H9 (cell line): ENCODE measurements at regions not wholly inside any gene's neighbourhood (a gene's known extent, or its start where the extent isn't known, plus 50 kb on each side); places are given as distances from the start of the nearest gene placed in this dataset.

Experiments used
- DNase-seq: peaks from one replicate; pipeline ENCODE4 v3.0.0-alpha.2; 2017
- H2AFZ ChIP-seq: one replicate; pipeline ENCODE4 v1.6.1; 2013; ENCODE audit warnings: mild to moderate bottlenecking, low read length, control low read depth, moderate library complexity
- H2AK5ac ChIP-seq: 2 replicates; pipeline ENCODE4 v1.6.1; 2013; ENCODE audit warnings: low read length, control low read depth, mixed read lengths; ENCODE audit not compliant: insufficient read length
- H2BK120ac ChIP-seq: one replicate; pipeline ENCODE4 v1.6.1; 2013; ENCODE audit warnings: low read depth, mild to moderate bottlenecking, low read length, control low read depth, inconsistent platforms; ENCODE audit not compliant: poor library complexity, severe bottlenecking
- H2BK12ac ChIP-seq: 2 replicates; pipeline ENCODE4 v1.6.1; 2013; ENCODE audit warnings: low read length, control low read depth, mixed read lengths, low read depth; ENCODE audit not compliant: insufficient read length
- H2BK15ac ChIP-seq: 2 replicates; pipeline ENCODE4 v1.6.1; 2013; ENCODE audit warnings: low read depth, low read length, control low read depth
- H2BK20ac ChIP-seq: one replicate; pipeline ENCODE4 v1.6.1; 2013; ENCODE audit warnings: low read depth, mild to moderate bottlenecking, low read length, control low read depth, inconsistent platforms; ENCODE audit not compliant: poor library complexity, severe bottlenecking
- H2BK5ac ChIP-seq: 2 replicates; pipeline ENCODE4 v1.6.1; 2013; ENCODE audit warnings: low read length, control low read depth, mixed read lengths; ENCODE audit not compliant: insufficient read length
- H3K14ac ChIP-seq: 2 replicates; pipeline ENCODE4 v1.6.1; 2013; ENCODE audit warnings: low read length, control low read depth; ENCODE audit not compliant: insufficient read depth
- H3K18ac ChIP-seq: 2 replicates; pipeline ENCODE4 v1.6.1; 2013; ENCODE audit warnings: low read depth, mild to moderate bottlenecking, mixed read lengths, low read length, control low read depth; ENCODE audit not compliant: insufficient read length
- H3K23ac ChIP-seq: 2 replicates; pipeline ENCODE4 v1.6.1; 2013; ENCODE audit warnings: low read length, control low read depth, mixed read lengths, low read depth; ENCODE audit not compliant: insufficient read length
- H3K23me2 ChIP-seq: 2 replicates; pipeline ENCODE4 v1.6.1; 2013; ENCODE audit warnings: low read depth, mild to moderate bottlenecking, mixed read lengths, low read length, control low read depth; ENCODE audit not compliant: insufficient read length, poor library complexity, severe bottlenecking
- H3K27ac ChIP-seq: 2 replicates; pipeline ENCODE4 v1.5.1; 2013; ENCODE audit warnings: low read length, control low read depth, mixed read lengths, low read depth; ENCODE audit not compliant: insufficient read length
- H3K27me3 ChIP-seq: 2 replicates; pipeline ENCODE4 v1.6.1; 2013; ENCODE audit warnings: low read length, control low read depth, inconsistent platforms; ENCODE audit not compliant: insufficient read depth
- H3K4ac ChIP-seq: 2 replicates; pipeline ENCODE4 v1.6.1; 2013; ENCODE audit warnings: low read depth, mild to moderate bottlenecking, control low read depth, inconsistent platforms, low read length, moderate library complexity
- H3K4me1 ChIP-seq: 2 replicates; pipeline ENCODE4 v1.6.1; 2013; ENCODE audit warnings: low read length, control low read depth, inconsistent platforms; ENCODE audit not compliant: insufficient read depth
- H3K4me2 ChIP-seq: 2 replicates; pipeline ENCODE4 v1.6.1; 2013; ENCODE audit warnings: low read length, control low read depth, mixed read lengths; ENCODE audit not compliant: insufficient read length, insufficient read depth
- H3K56ac ChIP-seq: 2 replicates; pipeline ENCODE4 v1.6.1; 2013; ENCODE audit warnings: low read depth, mild to moderate bottlenecking, mixed read lengths, low read length, control low read depth; ENCODE audit not compliant: insufficient read length
- H3K79me1 ChIP-seq: 2 replicates; pipeline ENCODE4 v1.6.1; 2013; ENCODE audit warnings: low read depth, mild to moderate bottlenecking, moderate library complexity, low read length, control low read depth, inconsistent platforms; ENCODE audit not compliant: insufficient read depth, poor library complexity, severe bottlenecking
- H3K79me2 ChIP-seq: 2 replicates; pipeline ENCODE4 v1.6.1; 2013; ENCODE audit warnings: low read length, control low read depth, inconsistent platforms; ENCODE audit not compliant: insufficient read depth
- H3K9ac ChIP-seq: 2 replicates; pipeline ENCODE4 v1.6.1; 2013; ENCODE audit warnings: low read length, control low read depth, mixed read lengths; ENCODE audit not compliant: insufficient read length; ENCODE audit errors: extremely low read depth
- H3K9me3 ChIP-seq: one replicate; pipeline ENCODE4 v1.6.1; 2013; ENCODE audit warnings: low read depth, low read length, inconsistent platforms; ENCODE audit not compliant: control insufficient read depth
- H3T11ph ChIP-seq: one replicate; pipeline ENCODE4 v1.6.1; 2013; ENCODE audit warnings: mild to moderate bottlenecking, low read length, control low read depth, inconsistent platforms
- H4K20me1 ChIP-seq: one replicate; pipeline ENCODE4 v1.6.1; 2013; ENCODE audit not compliant: control insufficient read depth, insufficient read length, insufficient read depth
- H4K5ac ChIP-seq: 2 replicates; pipeline ENCODE4 v1.6.1; 2013; ENCODE audit warnings: low read depth, mild to moderate bottlenecking, mixed read lengths, low read length, control low read depth; ENCODE audit not compliant: insufficient read length
- H4K8ac ChIP-seq: replicated peaks from 2 replicates; pipeline ENCODE4 v1.6.1; 2013; ENCODE audit warnings: low read length, control low read depth, mixed read lengths, low read depth; ENCODE audit not compliant: insufficient read length
- H4K91ac ChIP-seq: 2 replicates; pipeline ENCODE4 v1.6.1; 2013; ENCODE audit warnings: low read depth, mild to moderate bottlenecking, moderate library complexity, mixed read lengths, low read length, control low read depth; ENCODE audit not compliant: insufficient read length
- H3K27ac Mint-ChIP-seq, 3 experiments: 2 replicates in 2 of 3; 3 replicates in 1 of 3; pipeline ENCODE4 v1.8.0; 2020 to 2021; ENCODE audit warnings: mixed read lengths in 3 of 3, mild to moderate bottlenecking in 1 of 3, moderate library complexity in 1 of 3
- H3K27me3 Mint-ChIP-seq: 2 replicates; pipeline ENCODE4 v1.8.0; 2021; ENCODE audit warnings: low read depth, mild to moderate bottlenecking, moderate library complexity, mixed read lengths
- H3K36me3 Mint-ChIP-seq, 3 experiments: 2 replicates in 2 of 3; 3 replicates in 1 of 3; pipeline ENCODE4 v1.8.0; 2020 to 2021; ENCODE audit warnings: low read depth in 3 of 3, mixed read lengths in 3 of 3; ENCODE audit not compliant: insufficient read depth in 1 of 3
- H3K4me1 Mint-ChIP-seq, 2 experiments: 2 replicates each; pipeline ENCODE4 v1.8.0; 2020; ENCODE audit warnings: mixed read lengths in 2 of 2
- H3K4me3 Mint-ChIP-seq, 2 experiments: 2 replicates in 1 of 2; 3 replicates in 1 of 2; pipeline ENCODE4 v1.8.0; 2020 to 2021; ENCODE audit warnings: mild to moderate bottlenecking in 2 of 2, mixed read lengths in 2 of 2, moderate library complexity in 1 of 2
- H3K9me3 Mint-ChIP-seq, 2 experiments: 2 replicates in 1 of 2; 3 replicates in 1 of 2; pipeline ENCODE4 v1.8.0; 2020; ENCODE audit warnings: mild to moderate bottlenecking in 2 of 2, mixed read lengths in 2 of 2, moderate library complexity in 1 of 2
- WGBS: extraction: QIAGEN DNeasy Blood & Tissue Kit; methylation state at CpG from one replicate; pipeline ENCODE4 v1.1.7; 2013; ENCODE audit warnings: missing lambda C conversion rate, low lambda C conversion rate, mixed read lengths; ENCODE audit not compliant: insufficient read length; ENCODE audit errors: extremely low coverage; 5-methylcytosine and 5-hydroxymethylcytosine counted together
- TF ChIP-seq, protein P1 (sequence below): fragments of 200-600 bp; sonication (generic); conservative IDR thresholded peaks from 3 replicates; pipeline ENCODE4 v1.8.0; 2021; ENCODE audit warnings: antibody characterized with exemption, mild to moderate bottlenecking

DNA sequence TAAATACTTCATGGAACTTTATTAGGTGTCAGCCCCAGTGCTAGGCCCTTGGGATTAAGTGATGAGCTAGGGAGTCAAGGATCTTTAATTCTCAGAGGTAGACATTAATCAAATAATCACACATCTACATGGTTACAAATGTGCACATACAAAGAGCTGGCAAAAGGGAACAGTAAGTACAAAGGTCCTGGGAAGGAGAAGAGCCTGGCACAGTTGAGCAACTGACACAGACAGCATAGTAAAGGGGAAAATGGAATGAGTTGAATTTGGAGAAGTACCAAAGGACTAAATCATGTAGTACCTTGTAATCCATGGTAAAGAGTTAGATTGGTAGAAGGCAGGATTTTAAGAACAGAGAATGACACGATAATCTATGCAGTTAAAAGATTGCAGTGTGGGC, 116.3 kb downstream of the APIP start:
- no CpG with 5 or more reads among the region's 1 CpG for WGBS
- no peak overlapping the region for H2BK15ac ChIP-seq
- Mint-ChIP-seq H3K27me3 (no peaks in the 10 kb centered on the region), H3K4me3 (no peak overlapping the region), H3K36me3 (peaks cover 14 to 27% (median 26%) of the 10 kb centered on the region in 3 experiments), H3K27ac (no peak overlapping the region), H3K9me3 (peaks cover 10 to 20% of the 10 kb centered on the region in 2 experiments), H3K4me1 (peaks cover 11% of the 10 kb centered on the region in 2 experiments)
- H3K23me2 ChIP-seq, result no peaks in the 10 kb centered on the region
- TF ChIP-seq, protein P1, sequence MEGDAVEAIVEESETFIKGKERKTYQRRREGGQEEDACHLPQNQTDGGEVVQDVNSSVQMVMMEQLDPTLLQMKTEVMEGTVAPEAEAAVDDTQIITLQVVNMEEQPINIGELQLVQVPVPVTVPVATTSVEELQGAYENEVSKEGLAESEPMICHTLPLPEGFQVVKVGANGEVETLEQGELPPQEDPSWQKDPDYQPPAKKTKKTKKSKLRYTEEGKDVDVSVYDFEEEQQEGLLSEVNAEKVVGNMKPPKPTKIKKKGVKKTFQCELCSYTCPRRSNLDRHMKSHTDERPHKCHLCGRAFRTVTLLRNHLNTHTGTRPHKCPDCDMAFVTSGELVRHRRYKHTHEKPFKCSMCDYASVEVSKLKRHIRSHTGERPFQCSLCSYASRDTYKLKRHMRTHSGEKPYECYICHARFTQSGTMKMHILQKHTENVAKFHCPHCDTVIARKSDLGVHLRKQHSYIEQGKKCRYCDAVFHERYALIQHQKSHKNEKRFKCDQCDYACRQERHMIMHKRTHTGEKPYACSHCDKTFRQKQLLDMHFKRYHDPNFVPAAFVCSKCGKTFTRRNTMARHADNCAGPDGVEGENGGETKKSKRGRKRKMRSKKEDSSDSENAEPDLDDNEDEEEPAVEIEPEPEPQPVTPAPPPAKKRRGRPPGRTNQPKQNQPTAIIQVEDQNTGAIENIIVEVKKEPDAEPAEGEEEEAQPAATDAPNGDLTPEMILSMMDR, result no peak
- H3K27ac ChIP-seq, result no peak overlapping the region
- no peak overlapping the region for H3K56ac ChIP-seq
- H2AFZ ChIP-seq, result no peak overlapping the region
- DNase-seq, result no peak
- no peak overlapping the region for H2BK12ac ChIP-seq
- H3K4me1 ChIP-seq, result peaks cover 2% of the 10 kb centered on the region; the same call in 1 of the 2 replicates
- H4K5ac ChIP-seq, result no peak overlapping the region
- no peaks in the 10 kb centered on the region for H4K20me1 ChIP-seq
- no peak overlapping the region for H2BK120ac ChIP-seq
- no peak overlapping the region for H2BK20ac ChIP-seq
- no peaks in the 10 kb centered on the region for H3K9me3 ChIP-seq
- H3K27me3 ChIP-seq, result no peaks in the 10 kb centered on the region
- no peak overlapping the region for H2AK5ac ChIP-seq
- H3K23ac ChIP-seq, result no peak overlapping the region
- H3K18ac ChIP-seq, result no peak overlapping the region
- no peak overlapping the region for H4K8ac ChIP-seq
- H2BK5ac ChIP-seq, result no peak overlapping the region
- H3K79me2 ChIP-seq, result no peaks in the 10 kb centered on the region
- no peak overlapping the region for H3K14ac ChIP-seq
- no peak overlapping the region for H4K91ac ChIP-seq
- H3K4ac ChIP-seq, result no peak overlapping the region
- H3K79me1 ChIP-seq, result no peaks in the 10 kb centered on the region
- H3T11ph ChIP-seq, result no peak overlapping the region
- H3K4me2 ChIP-seq, result no peak overlapping the region
- H3K9ac ChIP-seq, result no peak overlapping the region
